ENCODE measurements at regions not wholly inside any gene's neighbourhood (a gene's known extent, or its start where the extent isn't known, plus 50 kb on each side); places are given as distances from the start of the nearest gene placed in this dataset.
"Not testable (repeated sequence)": the region's sequence is repeated elsewhere in the genome, so short reads cannot be mapped to it uniquely, and the experiment has no call there.

DNA sequence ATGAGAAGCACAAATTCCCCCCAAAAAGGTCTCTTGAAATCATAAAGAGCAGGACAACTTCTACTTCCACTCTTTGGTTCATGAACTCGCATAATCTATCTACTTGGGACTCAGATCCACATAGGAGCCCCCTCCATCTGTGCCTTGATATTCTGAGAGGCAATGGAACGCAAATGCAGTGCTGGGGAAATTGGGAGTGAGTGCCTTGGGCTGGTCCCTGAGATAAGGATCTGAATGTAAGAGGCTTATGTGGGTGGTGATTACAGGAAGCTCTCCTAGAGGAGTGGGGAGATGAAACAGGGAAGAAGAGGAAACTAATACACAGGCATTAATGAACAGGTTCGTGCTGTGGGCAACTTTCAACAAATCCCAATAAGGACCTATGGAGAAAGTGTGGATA is 285.6 kb downstream of the RASEF start:
- no peak overlapping the region for H3K4me3 Mint-ChIP-seq
- TF ChIP-seq, protein P1, sequence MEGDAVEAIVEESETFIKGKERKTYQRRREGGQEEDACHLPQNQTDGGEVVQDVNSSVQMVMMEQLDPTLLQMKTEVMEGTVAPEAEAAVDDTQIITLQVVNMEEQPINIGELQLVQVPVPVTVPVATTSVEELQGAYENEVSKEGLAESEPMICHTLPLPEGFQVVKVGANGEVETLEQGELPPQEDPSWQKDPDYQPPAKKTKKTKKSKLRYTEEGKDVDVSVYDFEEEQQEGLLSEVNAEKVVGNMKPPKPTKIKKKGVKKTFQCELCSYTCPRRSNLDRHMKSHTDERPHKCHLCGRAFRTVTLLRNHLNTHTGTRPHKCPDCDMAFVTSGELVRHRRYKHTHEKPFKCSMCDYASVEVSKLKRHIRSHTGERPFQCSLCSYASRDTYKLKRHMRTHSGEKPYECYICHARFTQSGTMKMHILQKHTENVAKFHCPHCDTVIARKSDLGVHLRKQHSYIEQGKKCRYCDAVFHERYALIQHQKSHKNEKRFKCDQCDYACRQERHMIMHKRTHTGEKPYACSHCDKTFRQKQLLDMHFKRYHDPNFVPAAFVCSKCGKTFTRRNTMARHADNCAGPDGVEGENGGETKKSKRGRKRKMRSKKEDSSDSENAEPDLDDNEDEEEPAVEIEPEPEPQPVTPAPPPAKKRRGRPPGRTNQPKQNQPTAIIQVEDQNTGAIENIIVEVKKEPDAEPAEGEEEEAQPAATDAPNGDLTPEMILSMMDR (IDR thresholded peaks at IDR 0.05) = no peak
- peaks cover 28% of the 10 kb centered on the region for H3K36me3 Mint-ChIP-seq (ENCODE audit: low read depth)
- H3K9me3 Mint-ChIP-seq = peaks cover 50% of the 10 kb centered on the region
- H3K4me1 Mint-ChIP-seq = peaks cover 33% of the 10 kb centered on the region
- H3K27me3 Mint-ChIP-seq (ENCODE audit: low read depth, poor library complexity) = no peaks in the 10 kb centered on the region
- no peak overlapping the region for H3K27ac Mint-ChIP-seq
- DNase-seq = no peak

DNA sequence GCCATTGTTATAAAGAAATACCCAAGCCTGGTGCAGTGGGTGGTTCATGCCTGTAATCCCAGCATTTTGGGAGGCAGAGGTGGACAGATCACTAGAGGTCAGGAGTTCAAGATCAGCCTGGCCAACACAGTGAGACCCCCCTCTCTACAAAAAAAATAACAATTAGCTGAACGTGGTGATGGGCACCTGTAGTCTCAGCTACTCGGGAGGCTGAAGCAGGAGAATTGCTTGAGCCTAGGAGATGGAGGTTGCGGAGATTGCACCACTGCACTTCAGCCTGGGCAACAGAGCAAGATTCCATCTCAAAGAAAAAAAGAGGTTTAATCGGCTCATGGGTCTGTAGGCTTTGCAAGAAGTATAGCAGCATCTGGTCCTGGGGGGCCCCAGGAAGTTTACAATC is 284.0 kb downstream of the RASEF start:
- not testable (repeated sequence) for H3K4me3 Mint-ChIP-seq; H3K27me3 Mint-ChIP-seq (ENCODE audit: low read depth, poor library complexity); DNase-seq
- H3K27ac Mint-ChIP-seq = peak overlapping the region; percentile 42
- H3K9me3 Mint-ChIP-seq = peaks cover 47% of the 10 kb centered on the region
- H3K36me3 Mint-ChIP-seq (ENCODE audit: low read depth) = peaks cover 24% of the 10 kb centered on the region
- peaks cover 48% of the 10 kb centered on the region for H3K4me1 Mint-ChIP-seq

DNA sequence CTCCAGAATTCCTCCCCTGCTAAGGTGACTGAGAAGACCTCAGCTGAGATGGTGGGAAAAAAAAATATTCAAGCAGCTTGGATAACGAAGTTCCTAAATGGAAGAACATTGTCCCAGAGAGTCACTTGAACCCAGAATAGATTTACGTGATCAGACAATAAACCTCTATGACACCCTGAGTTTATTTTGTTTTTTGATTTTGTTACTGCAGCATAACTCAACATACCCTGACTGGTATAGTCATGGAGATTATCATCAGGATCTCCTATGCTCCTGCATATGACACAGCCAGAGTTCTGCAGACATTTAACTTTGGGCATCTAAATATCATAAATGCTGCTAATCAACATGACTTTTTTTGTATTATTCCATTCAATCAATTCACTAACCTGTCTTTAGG is 282.9 kb downstream of the RASEF start:
- Mint-ChIP-seq H3K27me3 (ENCODE audit: low read depth, poor library complexity) (peaks cover 2% of the 10 kb centered on the region), H3K9me3 (peaks cover 53% of the 10 kb centered on the region), H3K36me3 (ENCODE audit: low read depth) (peaks cover 21% of the 10 kb centered on the region), H3K27ac (no peak overlapping the region), H3K4me3 (no peak overlapping the region), H3K4me1 (peaks cover 46% of the 10 kb centered on the region)
- no peak for DNase-seq
- TF ChIP-seq, protein P1 (IDR thresholded peaks at IDR 0.05) = no peak

DNA sequence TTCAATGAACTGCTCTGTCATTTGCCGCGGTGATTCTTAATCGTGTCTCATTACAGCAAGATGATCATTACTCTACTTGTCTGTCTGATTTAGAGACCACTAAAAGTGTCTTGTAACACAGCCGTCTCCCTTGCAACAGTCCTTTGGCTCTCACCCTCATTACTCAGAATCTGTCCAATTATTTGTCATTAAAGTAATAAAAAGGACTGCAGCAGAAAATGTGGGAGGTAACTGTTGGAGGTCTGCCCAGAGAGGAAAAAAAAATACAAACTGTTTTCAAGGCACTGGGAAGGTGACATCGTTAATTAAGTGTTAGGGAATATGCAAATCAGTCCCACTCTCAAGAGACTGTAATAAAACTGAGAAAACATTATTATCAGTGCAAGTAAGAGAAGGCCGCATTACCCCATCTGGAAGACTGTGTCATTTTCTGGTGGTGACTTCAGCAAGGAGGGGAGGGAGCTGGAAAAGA is 281.0 kb downstream of the RASEF start:
- Mint-ChIP-seq H3K4me1 (peaks cover 35% of the 10 kb centered on the region), H3K36me3 (ENCODE audit: low read depth) (peaks cover 11% of the 10 kb centered on the region), H3K9me3 (peaks cover 42% of the 10 kb centered on the region), H3K27me3 (ENCODE audit: low read depth, poor library complexity) (peaks cover 11% of the 10 kb centered on the region), H3K4me3 (peak overlapping the region; percentile 37), H3K27ac (peak overlapping the region; percentile 69)
- peak; percentile 25 for DNase-seq
- TF ChIP-seq, protein P1 (IDR thresholded peaks at IDR 0.05) = no peak

DNA sequence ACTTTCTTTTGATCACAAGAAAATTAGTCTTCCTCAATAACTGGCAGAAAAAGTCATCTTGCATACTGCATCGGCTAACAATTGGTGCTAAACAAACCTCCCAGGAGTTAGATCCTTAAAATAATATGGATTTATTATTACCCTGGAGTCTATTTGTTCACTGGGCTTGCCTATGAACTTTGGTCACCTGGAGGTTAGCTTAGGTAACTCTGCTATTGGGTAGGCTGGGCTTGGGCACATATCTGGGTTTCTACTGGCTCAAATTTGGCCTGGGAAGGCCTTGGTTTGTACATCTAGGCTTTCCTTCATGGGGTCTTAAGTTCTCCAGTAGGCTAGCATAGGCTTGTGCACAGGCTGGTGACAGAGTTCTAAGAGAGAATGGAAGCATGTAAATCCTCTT is 279.9 kb downstream of the RASEF start:
- no peak for DNase-seq
- H3K27ac Mint-ChIP-seq = peak overlapping the region; percentile 69
- TF ChIP-seq, protein P1 (IDR thresholded peaks at IDR 0.05) = no peak
- no peak overlapping the region for H3K4me3 Mint-ChIP-seq
- H3K36me3 Mint-ChIP-seq (ENCODE audit: low read depth) = peaks cover 4% of the 10 kb centered on the region
- H3K9me3 Mint-ChIP-seq = peaks cover 35% of the 10 kb centered on the region
- H3K27me3 Mint-ChIP-seq (ENCODE audit: low read depth, poor library complexity) = peaks cover 11% of the 10 kb centered on the region
- peaks cover 35% of the 10 kb centered on the region for H3K4me1 Mint-ChIP-seq

DNA sequence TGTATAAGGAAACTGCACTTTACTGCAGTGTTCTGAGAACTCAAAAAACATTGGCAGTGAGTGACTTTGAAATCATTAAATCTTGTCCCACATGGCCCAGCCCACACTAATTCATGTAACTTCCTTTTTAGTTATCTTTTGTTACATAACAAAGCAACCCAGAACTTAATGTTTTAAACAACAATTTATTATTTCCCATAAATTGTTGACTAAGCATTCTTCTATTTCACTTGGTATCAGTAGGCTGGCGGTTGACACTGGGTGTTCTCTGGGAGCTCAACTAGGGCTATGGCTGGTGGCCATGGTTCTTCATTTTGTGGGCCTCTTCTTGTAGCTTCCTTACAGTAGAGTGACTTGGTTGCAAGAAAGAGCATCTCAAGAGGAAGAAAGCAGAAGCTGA is 278.4 kb downstream of the RASEF start:
- peaks cover 42% of the 10 kb centered on the region for H3K9me3 Mint-ChIP-seq

More for the DNA sequence above, 278.4 kb downstream of the RASEF start:
- peaks cover 11% of the 10 kb centered on the region for H3K27me3 Mint-ChIP-seq (ENCODE audit: low read depth, poor library complexity)
- DNase-seq = no peak
- TF ChIP-seq, protein P1 (IDR thresholded peaks at IDR 0.05) = no peak
- no peak overlapping the region for H3K27ac Mint-ChIP-seq
- H3K4me1 Mint-ChIP-seq = peaks cover 35% of the 10 kb centered on the region
- H3K36me3 Mint-ChIP-seq (ENCODE audit: low read depth) = peaks cover 5% of the 10 kb centered on the region
- no peak overlapping the region for H3K4me3 Mint-ChIP-seq
